ENCODE measurements at regions not wholly inside any gene's neighbourhood (a gene's known extent, or its start where the extent isn't known, plus 50 kb on each side); places are given as distances from the start of the nearest gene placed in this dataset.

DNA sequence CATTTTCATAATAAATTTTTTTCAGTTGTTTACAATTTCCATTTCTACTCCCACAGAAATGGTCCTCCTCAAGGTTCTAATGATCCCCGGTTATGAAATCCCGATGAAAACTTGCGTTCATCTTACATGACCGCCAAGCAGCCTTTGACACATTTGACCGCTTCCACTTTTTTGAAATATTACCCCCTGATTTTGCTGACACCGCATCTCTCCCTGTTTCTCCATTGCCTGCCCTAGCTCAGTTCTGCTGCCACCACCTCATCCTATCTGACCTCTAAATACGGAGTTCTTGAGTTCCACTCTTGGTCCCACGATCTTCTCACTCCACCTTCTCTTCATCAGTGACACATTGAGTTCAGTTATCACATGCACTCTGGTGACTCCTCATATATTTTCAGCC, 74.1 kb downstream of the SLC35B3 start:
- Histone ChIP-seq H3K9ac (ENCODE audit: control insufficient read depth, insufficient read depth, low read length) (no peak overlapping the region), H3K27ac (ENCODE audit: control insufficient read depth, insufficient read depth) (no peak overlapping the region), H3K4me1 (ENCODE audit: control insufficient read depth, insufficient read depth, low read length) (no peaks in the 10 kb centered on the region), H3K4me3 (no peak overlapping the region), H2AFZ (ENCODE audit: control insufficient read depth, low read depth, low read length) (no peak overlapping the region), H3K79me2 (ENCODE audit: control insufficient read depth, insufficient read depth, low read length) (no peaks in the 10 kb centered on the region), H4K20me1 (ENCODE audit: control insufficient read depth, insufficient read depth) (no peaks in the 10 kb centered on the region), H3K36me3 (ENCODE audit: control insufficient read depth in 2 of 2, insufficient read depth in 2 of 2, low read length in 1 of 2) (no peaks in the 10 kb centered on the region), H3K27me3 (replicated peaks in 1 of 2; ENCODE audit: control insufficient read depth in 2 of 2, insufficient read depth in 2 of 2, low read length in 1 of 2) (no peaks in the 10 kb centered on the region), H3K9me3 (replicated peaks; ENCODE audit: control insufficient read depth, insufficient read depth, low read length) (no peaks in the 10 kb centered on the region), H3K4me2 (ENCODE audit: control insufficient read depth, insufficient read depth) (no peak overlapping the region)
- ChIA-PET CTCF (no interaction called here), SMC1A (ENCODE audit: uncharacterized antibody, unreplicated experiment) (no interaction called here), POLR2A (no interaction called here), RAD21 (ENCODE audit: unreplicated experiment) (no interaction called here)
- TF ChIP-seq BCL11A (IDR thresholded peaks at IDR 0.05; ENCODE audit: low read depth, low read length) (no peak), CREB1 (IDR thresholded peaks at IDR 0.05; ENCODE audit: low read depth) (no peak), NR2C2 (IDR thresholded peaks at IDR 0.05; ENCODE audit: borderline replicate concordance, control insufficient read depth, insufficient read length, low read depth) (no peak), KLF5 (IDR thresholded peaks at IDR 0.05; ENCODE audit: partially characterized antibody) (no peak), E2F4 (IDR thresholded peaks at IDR 0.05; ENCODE audit: low read depth, low read length) (no peak), NFYB (IDR thresholded peaks at IDR 0.05; ENCODE audit: insufficient read depth, low read depth, low read length) (no peak)
- TF ChIP-seq, protein P1, sequence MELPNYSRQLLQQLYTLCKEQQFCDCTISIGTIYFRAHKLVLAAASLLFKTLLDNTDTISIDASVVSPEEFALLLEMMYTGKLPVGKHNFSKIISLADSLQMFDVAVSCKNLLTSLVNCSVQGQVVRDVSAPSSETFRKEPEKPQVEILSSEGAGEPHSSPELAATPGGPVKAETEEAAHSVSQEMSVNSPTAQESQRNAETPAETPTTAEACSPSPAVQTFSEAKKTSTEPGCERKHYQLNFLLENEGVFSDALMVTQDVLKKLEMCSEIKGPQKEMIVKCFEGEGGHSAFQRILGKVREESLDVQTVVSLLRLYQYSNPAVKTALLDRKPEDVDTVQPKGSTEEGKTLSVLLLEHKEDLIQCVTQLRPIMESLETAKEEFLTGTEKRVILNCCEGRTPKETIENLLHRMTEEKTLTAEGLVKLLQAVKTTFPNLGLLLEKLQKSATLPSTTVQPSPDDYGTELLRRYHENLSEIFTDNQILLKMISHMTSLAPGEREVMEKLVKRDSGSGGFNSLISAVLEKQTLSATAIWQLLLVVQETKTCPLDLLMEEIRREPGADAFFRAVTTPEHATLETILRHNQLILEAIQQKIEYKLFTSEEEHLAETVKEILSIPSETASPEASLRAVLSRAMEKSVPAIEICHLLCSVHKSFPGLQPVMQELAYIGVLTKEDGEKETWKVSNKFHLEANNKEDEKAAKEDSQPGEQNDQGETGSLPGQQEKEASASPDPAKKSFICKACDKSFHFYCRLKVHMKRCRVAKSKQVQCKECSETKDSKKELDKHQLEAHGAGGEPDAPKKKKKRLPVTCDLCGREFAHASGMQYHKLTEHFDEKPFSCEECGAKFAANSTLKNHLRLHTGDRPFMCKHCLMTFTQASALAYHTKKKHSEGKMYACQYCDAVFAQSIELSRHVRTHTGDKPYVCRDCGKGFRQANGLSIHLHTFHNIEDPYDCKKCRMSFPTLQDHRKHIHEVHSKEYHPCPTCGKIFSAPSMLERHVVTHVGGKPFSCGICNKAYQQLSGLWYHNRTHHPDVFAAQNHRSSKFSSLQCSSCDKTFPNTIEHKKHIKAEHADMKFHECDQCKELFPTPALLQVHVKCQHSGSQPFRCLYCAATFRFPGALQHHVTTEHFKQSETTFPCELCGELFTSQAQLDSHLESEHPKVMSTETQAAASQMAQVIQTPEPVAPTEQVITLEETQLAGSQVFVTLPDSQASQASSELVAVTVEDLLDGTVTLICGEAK (IDR thresholded peaks at IDR 0.05; ENCODE audit: borderline replicate concordance), result no peak
- intact Hi-C loops (cut with micrococcal nuclease; ENCODE audit: unreplicated experiment) (no loop called here), in situ Hi-C loops (cut with MboI) (no loop called here)
- FAIRE-seq, result no peak
- BruUV-seq (replicated peaks), result no TSS peak
- DNase-seq (ENCODE audit: low read depth, low spot score), result no peak
- WGBS (ENCODE audit: insufficient coverage, insufficient replicate concordance, low lambda C conversion rate, missing lambda C conversion rate), result 54% methylated on average over 8 of the region's 8 CpGs
- no peak for ATAC-seq
